ENCODE measurements at regions not wholly inside any gene's neighbourhood (a gene's known extent, or its start where the extent isn't known, plus 50 kb on each side); places are given as distances from the start of the nearest gene placed in this dataset.

DNA sequence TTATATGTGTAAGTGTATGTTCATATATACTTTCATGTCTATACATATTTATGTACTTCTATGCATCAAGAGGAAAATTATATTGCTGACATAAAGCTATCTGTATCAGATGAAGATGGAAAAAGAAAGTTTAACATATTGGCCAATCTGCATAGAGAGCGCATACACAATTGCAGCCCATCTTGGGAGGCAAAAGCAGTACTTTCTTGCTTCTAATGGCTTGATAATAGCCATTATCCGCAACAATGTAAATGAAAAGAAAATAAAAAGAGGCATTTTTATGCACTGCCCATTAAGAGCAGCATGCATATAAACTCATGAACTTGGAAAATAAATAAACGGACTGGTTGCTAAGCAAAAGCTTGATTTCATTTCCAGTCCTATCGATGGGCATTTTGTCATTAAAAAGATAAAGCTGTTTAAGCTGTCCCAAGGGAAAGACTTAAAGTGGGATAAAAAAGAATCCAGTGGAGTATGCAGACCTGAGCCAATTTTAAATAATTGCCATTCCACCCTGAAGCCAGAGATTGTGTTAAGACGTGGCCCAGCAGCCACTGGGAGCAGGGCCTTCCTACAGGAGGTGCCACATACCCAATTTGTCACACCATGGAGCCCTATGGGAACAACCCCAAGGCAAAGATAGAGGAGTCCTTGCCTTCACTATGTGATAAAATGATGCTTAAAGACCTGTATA is 183.6 kb upstream of the CDH11 start:
- DNase-seq (ENCODE audit: insufficient read length, low spot score) (no peak), FAIRE-seq (no peak)

GRCh38 chr16:65301029-65301428 is 179.2 kb upstream of the CDH11 start:
- FAIRE-seq (no peak), DNase-seq (ENCODE audit: insufficient read length, low spot score) (no peak)
- no peak for TF ChIP-seq POLR2A (IDR thresholded peaks at IDR 0.05; ENCODE audit: low read depth, low read length)

More for the DNA sequence above, 183.6 kb upstream of the CDH11 start:
- no peak for TF ChIP-seq POLR2A (IDR thresholded peaks at IDR 0.05; ENCODE audit: low read depth, low read length)

DNA sequence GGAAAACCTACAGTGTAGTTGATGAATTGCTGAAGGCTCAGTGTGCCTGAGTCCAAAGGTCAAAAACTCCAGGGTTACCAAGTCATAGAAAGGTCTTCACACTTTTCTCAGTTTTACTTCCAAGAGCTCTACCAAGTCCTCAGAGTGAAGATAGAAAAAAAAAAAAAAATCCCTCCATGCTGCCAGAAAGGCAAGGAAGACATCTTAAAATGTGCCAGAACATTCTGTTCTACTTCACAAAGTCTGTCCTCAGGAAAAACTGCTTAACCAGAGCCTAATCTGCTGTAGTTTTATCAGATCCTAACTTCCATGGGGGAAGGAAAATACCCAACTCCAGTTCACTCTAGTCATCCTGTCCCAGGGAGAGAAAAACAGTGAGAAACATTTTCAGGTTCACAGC is 175.6 kb upstream of the CDH11 start:
- FAIRE-seq (no peak), DNase-seq (ENCODE audit: insufficient read length, low spot score) (no peak)
- TF ChIP-seq POLR2A (IDR thresholded peaks at IDR 0.05; ENCODE audit: low read depth, low read length): no peak

DNA sequence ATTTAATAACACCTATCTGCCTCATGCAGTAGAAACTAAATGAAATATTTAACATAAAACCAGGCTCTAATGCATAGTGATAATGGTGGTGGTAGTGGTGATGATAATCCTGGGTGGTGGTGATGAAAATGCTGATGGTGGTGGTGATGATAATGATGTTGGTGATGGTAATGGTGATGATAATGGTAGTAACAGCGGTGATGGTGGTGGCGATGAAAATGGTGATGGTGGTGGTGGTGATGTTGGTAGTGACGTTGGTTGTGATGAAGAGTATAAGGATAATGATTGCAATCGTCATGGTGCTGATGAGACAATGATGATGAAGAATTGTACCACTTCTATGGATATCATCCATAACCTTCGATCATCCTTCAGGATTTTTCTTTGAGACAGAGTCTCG is 173.7 kb upstream of the CDH11 start:
- DNase-seq (ENCODE audit: insufficient read length, low spot score): no peak
- no peak for FAIRE-seq
- no peak for TF ChIP-seq POLR2A (IDR thresholded peaks at IDR 0.05; ENCODE audit: low read depth, low read length)

GRCh38 chr16:65294708-65295107 is 172.8 kb upstream of the CDH11 start:
- no peak for FAIRE-seq
- DNase-seq (ENCODE audit: insufficient read length, low spot score): no peak
- no peak for TF ChIP-seq POLR2A (IDR thresholded peaks at IDR 0.05; ENCODE audit: low read depth, low read length)

- no peak for TF ChIP-seq POLR2A (IDR thresholded peaks at IDR 0.05; ENCODE audit: low read depth, low read length)
- DNase-seq (ENCODE audit: insufficient read length, low spot score) (no peak), FAIRE-seq (no peak)
Observed at GRCh38 chr16:65294165-65294564, 172.3 kb upstream of the CDH11 start.

GRCh38 chr16:65289022-65289421 is 167.2 kb upstream of the CDH11 start:
- FAIRE-seq (no peak), DNase-seq (ENCODE audit: insufficient read length, low spot score) (no peak)
- TF ChIP-seq POLR2A (IDR thresholded peaks at IDR 0.05; ENCODE audit: low read depth, low read length): no peak

GRCh38 chr16:65287307-65287706 is 165.4 kb upstream of the CDH11 start:
- TF ChIP-seq POLR2A (IDR thresholded peaks at IDR 0.05; ENCODE audit: low read depth, low read length): no peak
- FAIRE-seq: no peak

GRCh38 chr16:65285128-65286048 is 163.5 kb upstream of the CDH11 start:
- TF ChIP-seq POLR2A (IDR thresholded peaks at IDR 0.05; ENCODE audit: low read depth, low read length): no peak
- DNase-seq (ENCODE audit: insufficient read length, low spot score): no peak
- FAIRE-seq: no peak

More at GRCh38 chr16:65287307-65287706, 165.4 kb upstream of the CDH11 start:
- DNase-seq (ENCODE audit: insufficient read length, low spot score): no peak

DNA sequence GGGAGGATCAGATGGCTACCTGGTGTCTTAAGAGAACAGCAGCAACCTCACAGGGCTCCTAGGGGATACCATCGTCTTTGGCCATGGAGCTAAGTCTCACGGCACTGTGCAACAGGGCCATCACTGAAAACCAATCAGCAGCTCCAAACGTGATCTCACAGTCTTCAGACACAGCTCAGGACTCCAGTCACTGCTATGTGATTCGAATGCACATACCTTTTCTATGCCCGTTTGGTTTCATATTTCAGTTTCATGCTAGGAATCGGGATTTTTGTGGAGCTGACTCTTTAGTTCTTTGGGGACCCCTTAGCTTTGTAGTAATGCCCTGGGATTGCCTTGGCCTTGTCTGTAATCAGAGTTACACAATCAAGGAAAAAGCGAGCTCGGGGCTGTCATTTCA is 162.8 kb upstream of the CDH11 start:
- no peak for TF ChIP-seq POLR2A (IDR thresholded peaks at IDR 0.05; ENCODE audit: low read depth, low read length)

GRCh38 chr16:65283181-65283651 is 161.4 kb upstream of the CDH11 start:
- TF ChIP-seq POLR2A (IDR thresholded peaks at IDR 0.05; ENCODE audit: low read depth, low read length): no peak
- no peak for FAIRE-seq
- DNase-seq (ENCODE audit: insufficient read length, low spot score): no peak

More for the DNA sequence above, 162.8 kb upstream of the CDH11 start:
- DNase-seq (ENCODE audit: insufficient read length, low spot score) (no peak), FAIRE-seq (no peak)

GRCh38 chr16:65281586-65281985 is 159.7 kb upstream of the CDH11 start:
- FAIRE-seq: no peak
- no peak for TF ChIP-seq POLR2A (IDR thresholded peaks at IDR 0.05; ENCODE audit: low read depth, low read length)

GRCh38 chr16:65280845-65281512 is 159.1 kb upstream of the CDH11 start:
- FAIRE-seq (no peak), DNase-seq (ENCODE audit: insufficient read length, low spot score) (no peak)
- no peak for TF ChIP-seq POLR2A (IDR thresholded peaks at IDR 0.05; ENCODE audit: low read depth, low read length)

More at GRCh38 chr16:65281586-65281985, 159.7 kb upstream of the CDH11 start:
- DNase-seq (ENCODE audit: insufficient read length, low spot score): no peak

DNA sequence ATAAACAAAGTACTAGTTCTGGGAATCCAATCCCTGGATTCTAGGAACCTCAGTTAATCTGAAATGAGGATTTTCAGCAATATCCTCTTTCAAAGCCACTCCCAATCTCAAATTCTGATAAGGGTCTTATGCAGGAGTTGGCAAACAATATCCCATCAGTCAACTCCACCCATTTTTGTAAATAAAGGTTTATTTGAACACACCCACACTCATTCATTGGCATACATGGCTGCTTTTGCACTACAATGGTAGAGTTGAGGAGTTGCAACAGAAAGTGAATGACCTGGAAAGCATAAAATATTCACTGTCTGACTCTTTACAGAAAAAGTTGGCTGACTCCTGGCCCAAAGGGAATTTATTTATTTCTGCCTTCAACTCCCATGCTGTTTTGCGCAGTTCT is 157.7 kb upstream of the CDH11 start:
- DNase-seq (ENCODE audit: insufficient read length, low spot score): no peak
- no peak for TF ChIP-seq POLR2A (IDR thresholded peaks at IDR 0.05; ENCODE audit: low read depth, low read length)
- FAIRE-seq: no peak

All from H54 (cell line).